Muscle of leg (tissue), 3 donors: ENCODE measurements at regions not wholly inside any gene's neighbourhood (a gene's known extent, or its start where the extent isn't known, plus 50 kb on each side); places are given as distances from the start of the nearest gene placed in this dataset.

Experiments used
- DNase-seq: peaks from one replicate; pipeline ENCODE4 v3.0.0; 2013
- H3K27ac ChIP-seq: one replicate; pipeline ENCODE4 v1.5.1; 2013; ENCODE audit warnings: mild to moderate bottlenecking, low read length, control low read depth
- H3K27me3 ChIP-seq: one replicate; pipeline ENCODE4 v1.6.1; 2013; ENCODE audit warnings: low read length; ENCODE audit not compliant: control insufficient read depth, insufficient read depth
- H3K36me3 ChIP-seq: one replicate; pipeline ENCODE4 v1.6.1; 2013; ENCODE audit warnings: low read length; ENCODE audit not compliant: control insufficient read depth, insufficient read depth
- H3K4me1 ChIP-seq: one replicate; pipeline ENCODE4 v1.6.1; 2013; ENCODE audit warnings: low read length; ENCODE audit not compliant: control insufficient read depth, insufficient read depth
- H3K4me3 ChIP-seq: one replicate; pipeline ENCODE4 v1.5.1; 2013; ENCODE audit warnings: low read length, control low read depth
- H3K9me3 ChIP-seq: replicated peaks from 2 replicates; pipeline ENCODE4 v1.6.1; 2013; ENCODE audit warnings: low read depth, low read length; ENCODE audit not compliant: control insufficient read depth
- WGBS: methylation state at CpG from one replicate; pipeline ENCODE4 v1.1.5; 2013; ENCODE audit warnings: missing lambda C conversion rate; ENCODE audit not compliant: insufficient coverage; 5-methylcytosine and 5-hydroxymethylcytosine counted together

DNA sequence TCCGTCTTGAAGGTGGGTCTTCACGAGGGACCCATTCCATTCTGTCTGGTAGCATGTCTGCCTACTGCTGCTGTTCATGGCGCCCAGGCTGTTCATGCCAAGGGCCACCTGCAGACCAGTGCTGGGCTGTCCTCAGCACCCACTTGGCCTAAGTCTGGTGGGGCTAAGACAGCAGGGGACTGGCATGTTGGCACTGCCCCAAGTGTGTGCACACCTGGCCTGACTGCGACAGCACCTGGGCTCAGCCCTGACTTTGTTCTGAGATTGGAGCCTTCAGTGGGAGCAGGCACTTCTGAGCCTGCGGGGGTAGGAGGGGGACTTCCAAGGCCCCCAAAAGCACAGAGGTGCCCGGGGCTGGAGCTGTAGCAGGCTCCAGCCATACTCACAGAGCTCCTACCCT is 250.8 kb upstream of the EDNRB start:
- Histone ChIP-seq H3K36me3 (no peaks in the 10 kb centered on the region), H3K4me1 (no peaks in the 10 kb centered on the region), H3K27me3 (no peaks in the 10 kb centered on the region), H3K9me3 (peaks cover 8% of the 10 kb centered on the region), H3K4me3 (no peak overlapping the region), H3K27ac (no peak overlapping the region)
- no peak for DNase-seq
- WGBS, result 77% methylated on average over 5 of the region's 6 CpGs

DNA sequence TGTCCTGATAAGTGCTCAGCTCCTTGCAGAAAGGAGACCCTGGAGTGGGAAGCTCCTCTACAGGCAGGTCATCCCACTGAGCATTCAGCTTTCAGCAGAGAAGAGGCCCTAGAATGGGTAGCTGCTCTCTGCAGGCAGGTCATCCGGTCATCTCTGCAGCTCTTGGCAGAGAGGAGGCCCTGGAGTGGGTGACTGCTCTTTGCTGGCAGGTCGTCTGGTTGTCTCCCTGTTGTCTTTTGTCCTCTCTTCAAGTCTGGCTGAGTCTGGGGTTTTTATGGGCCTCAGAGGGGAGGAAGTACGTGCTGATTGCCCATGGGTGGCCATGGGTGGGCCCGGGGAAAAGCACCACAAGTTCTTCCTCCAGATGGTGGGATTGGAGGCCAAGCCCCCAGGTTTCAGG is 250.3 kb upstream of the EDNRB start:
- WGBS, result 77% methylated on average over 4 of the region's 4 CpGs
- no peaks in the 10 kb centered on the region for H3K36me3 ChIP-seq
- no peaks in the 10 kb centered on the region for H3K27me3 ChIP-seq

DNA sequence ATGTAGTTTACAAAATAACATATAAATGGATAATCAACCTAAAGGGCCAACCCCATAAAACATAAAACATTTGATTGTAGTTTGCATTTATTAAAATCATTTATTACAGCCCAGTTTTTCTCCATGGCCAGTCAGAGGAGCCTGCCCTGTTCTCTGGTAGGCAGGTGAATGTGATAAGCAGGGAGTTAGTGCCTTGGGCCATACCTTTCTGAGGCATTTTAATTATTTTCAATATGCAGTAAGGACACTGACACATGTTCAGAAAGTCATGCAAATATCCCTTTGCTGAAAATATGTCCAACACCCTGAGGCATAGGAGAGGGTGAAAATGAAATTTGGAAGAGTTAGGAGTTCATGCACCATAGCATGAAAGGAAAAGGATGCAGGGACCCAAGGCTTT is 242.6 kb upstream of the EDNRB start:
- H3K4me3 ChIP-seq, result no peak overlapping the region
- no peak overlapping the region for H3K27ac ChIP-seq
- no peaks in the 10 kb centered on the region for H3K27me3 ChIP-seq
- H3K36me3 ChIP-seq, result no peaks in the 10 kb centered on the region
- H3K4me1 ChIP-seq, result no peaks in the 10 kb centered on the region
- H3K9me3 ChIP-seq, result no peaks in the 10 kb centered on the region
- no peak for DNase-seq

More for the DNA sequence above, 250.3 kb upstream of the EDNRB start:
- Histone ChIP-seq H3K4me1 (no peaks in the 10 kb centered on the region), H3K4me3 (no peak overlapping the region), H3K9me3 (peaks cover 8% of the 10 kb centered on the region), H3K27ac (no peak overlapping the region)
- no peak for DNase-seq

DNA sequence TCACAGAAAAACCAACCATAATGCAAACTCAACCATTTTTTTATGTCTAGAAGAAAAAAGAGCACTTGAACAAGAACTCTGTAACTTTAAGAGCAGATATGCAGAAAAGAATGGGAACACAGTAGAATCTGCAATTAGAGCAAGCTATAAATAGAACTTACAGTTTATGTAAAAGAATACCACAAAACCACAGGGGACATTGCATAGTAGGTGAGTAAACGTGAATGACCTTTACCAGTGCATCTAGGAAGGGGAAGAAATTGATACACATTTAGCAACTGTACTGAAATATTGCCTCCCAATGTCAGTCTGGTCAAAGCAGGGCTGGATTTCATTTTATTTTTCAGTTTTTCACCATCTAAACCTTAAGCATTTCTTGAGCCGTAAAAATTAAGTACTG is 242.2 kb upstream of the EDNRB start:
- no CpG with 5 or more reads among the region's 2 CpGs for WGBS
- DNase-seq, result no peak
- H3K27me3 ChIP-seq, result no peaks in the 10 kb centered on the region

DNA sequence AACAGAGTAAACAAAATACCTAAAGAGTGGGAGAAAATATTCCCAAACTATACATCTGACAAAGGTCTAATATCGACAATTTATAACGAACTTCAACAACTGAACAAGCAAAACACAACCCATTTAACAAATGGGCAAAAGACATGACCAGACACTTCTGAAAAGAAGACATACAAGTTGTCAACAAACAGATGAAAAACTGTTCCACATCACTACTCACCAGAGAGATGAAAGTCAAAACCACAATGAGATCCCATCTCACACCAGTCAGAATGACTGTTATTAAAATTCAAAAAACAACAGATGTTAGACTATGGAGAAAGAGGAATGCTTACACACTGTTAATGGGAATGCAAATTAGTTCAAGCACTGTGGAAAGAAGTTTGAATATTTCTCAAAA is 233.8 kb upstream of the EDNRB start:
- DNase-seq, result no peak
- no CpG with 5 or more reads among the region's 2 CpGs for WGBS
- Histone ChIP-seq H3K36me3 (no peaks in the 10 kb centered on the region), H3K4me1 (no peaks in the 10 kb centered on the region), H3K27ac (no peak overlapping the region), H3K27me3 (no peaks in the 10 kb centered on the region), H3K4me3 (no peak overlapping the region), H3K9me3 (no peaks in the 10 kb centered on the region)

More for the DNA sequence above, 242.2 kb upstream of the EDNRB start:
- Histone ChIP-seq H3K27ac (no peak overlapping the region), H3K4me3 (no peak overlapping the region), H3K36me3 (no peaks in the 10 kb centered on the region), H3K4me1 (no peaks in the 10 kb centered on the region), H3K9me3 (no peaks in the 10 kb centered on the region)

DNA sequence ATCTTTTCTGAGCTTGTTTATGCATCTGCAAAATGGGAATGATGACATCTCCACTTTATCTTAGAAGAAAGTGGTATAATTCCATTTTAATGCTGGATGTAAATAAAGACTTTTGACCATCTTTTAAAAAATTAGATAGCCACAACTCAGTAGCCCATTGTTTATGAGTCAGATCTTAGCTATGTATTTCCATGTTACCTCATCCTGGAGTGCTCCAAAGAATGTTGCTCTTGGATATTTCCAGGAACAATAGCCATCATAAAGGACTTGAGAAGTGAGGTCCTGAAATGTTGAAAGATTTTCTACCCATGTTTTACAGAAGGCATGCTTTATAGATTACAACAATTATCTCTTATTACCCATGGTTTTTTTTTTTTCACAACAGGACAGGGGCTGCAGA is 229.3 kb upstream of the EDNRB start:
- no peaks in the 10 kb centered on the region for H3K9me3 ChIP-seq
- H3K4me1 ChIP-seq, result no peaks in the 10 kb centered on the region
- no peak overlapping the region for H3K27ac ChIP-seq
- H3K36me3 ChIP-seq, result no peaks in the 10 kb centered on the region
- no peaks in the 10 kb centered on the region for H3K27me3 ChIP-seq
- DNase-seq, result no peak
- no peak overlapping the region for H3K4me3 ChIP-seq

DNA sequence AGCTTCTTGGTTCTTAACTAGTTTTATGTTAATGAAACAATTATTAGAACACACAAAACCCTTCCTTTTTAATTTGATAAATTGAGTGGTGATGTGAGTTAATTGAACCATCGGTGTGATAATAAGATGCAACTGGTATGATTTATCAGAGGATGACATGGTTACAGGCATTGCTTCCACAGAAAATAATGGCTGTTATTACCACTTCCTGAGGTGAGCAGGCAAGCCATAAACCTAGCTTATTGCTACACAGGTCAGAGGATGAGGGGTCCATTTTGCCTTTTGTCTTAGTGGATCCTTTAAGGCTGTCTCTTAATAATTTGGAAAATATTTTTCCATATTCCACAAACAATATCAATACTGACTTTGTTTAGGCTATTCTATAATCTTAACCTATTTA is 226.6 kb upstream of the EDNRB start:
- Histone ChIP-seq H3K27me3 (no peaks in the 10 kb centered on the region), H3K4me1 (no peaks in the 10 kb centered on the region), H3K4me3 (no peak overlapping the region), H3K9me3 (no peaks in the 10 kb centered on the region), H3K27ac (no peak overlapping the region), H3K36me3 (no peaks in the 10 kb centered on the region)
- WGBS, result no CpG with 5 or more reads among the region's 1 CpG
- no peak for DNase-seq

DNA sequence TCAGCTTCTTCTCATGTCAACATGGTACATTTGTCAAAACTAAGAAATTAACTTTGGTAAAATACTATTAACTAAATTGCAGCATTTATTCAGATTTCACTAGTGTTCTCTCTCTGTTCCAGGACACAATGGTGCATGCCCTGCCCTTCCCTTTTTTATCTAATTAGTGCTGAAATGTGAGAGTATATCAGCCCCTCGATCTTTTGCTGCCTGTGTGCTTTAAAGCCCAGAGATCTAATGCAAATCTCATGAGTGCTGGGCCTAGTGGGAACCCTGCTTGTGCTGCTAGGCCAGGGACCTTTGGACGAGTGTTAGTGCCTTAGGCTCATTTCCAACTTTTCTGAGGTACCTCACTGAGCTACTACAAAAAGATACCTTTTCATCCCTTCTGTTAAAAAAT is 221.1 kb upstream of the EDNRB start:
- no peak overlapping the region for H3K27ac ChIP-seq
- no peak for DNase-seq
- H3K4me3 ChIP-seq, result no peak overlapping the region
- WGBS, result no CpG with 5 or more reads among the region's 2 CpGs
- H3K9me3 ChIP-seq, result no peaks in the 10 kb centered on the region
- H3K36me3 ChIP-seq, result no peaks in the 10 kb centered on the region
- H3K4me1 ChIP-seq, result no peaks in the 10 kb centered on the region
- no peaks in the 10 kb centered on the region for H3K27me3 ChIP-seq

DNA sequence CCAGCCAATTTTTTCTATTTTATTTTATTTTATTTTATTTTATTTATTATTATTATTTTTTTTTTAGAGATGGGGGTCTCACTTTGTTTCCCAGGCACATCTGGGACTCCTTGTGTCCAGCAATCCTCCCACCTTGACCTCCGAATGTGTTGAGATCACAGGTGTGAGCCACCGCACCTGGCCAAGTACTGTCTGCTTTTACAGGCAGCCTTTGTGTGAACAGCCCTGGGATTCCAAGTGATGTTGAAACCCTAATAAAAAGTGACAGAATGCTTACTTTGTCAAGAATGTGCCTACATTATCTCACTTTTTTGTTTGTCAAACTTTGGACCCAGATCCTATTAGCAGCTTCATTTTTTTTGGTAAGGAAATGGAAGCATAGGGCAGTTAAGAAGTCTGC is 220.1 kb upstream of the EDNRB start:
- Histone ChIP-seq H3K4me3 (no peak overlapping the region), H3K27me3 (no peaks in the 10 kb centered on the region), H3K36me3 (no peaks in the 10 kb centered on the region), H3K27ac (no peak overlapping the region), H3K4me1 (no peaks in the 10 kb centered on the region), H3K9me3 (no peaks in the 10 kb centered on the region)
- WGBS, result 71% methylated on average over 2 of the region's 2 CpGs
- no peak for DNase-seq

DNA sequence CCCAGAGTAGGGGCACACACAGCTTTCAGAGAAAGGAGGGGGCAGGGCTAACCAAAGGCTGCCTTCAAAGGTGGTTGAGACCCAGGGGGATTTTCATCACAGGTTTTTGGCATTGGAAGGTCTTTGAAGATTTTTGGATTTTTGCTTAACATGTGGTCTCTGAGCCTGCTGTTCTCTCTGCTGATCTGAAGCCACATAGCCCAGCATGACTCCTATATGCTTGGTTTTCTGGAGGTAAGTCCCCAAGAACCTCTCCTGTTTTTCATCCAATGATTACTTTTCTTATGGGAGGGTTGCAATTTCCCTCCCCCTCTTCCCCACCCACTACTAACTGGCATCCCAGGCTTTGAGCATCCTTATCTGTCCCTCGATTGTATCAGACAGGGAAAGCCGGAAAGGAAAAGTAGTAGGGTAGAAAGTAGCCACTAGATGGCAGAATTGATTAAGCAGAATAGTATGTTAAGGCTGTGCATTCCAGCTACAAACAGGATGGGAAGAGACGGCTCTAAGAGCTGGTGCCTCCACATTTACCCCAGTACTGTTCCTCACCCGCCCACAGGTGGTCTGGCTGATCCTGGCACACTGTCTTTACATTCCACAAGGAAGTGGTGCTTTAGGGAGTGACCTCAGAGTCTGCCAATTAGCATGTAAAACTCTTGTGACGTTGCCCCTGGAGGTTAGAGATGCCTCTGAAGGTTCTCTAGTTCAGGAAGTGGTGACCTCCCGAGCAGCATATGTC is 218.9 kb upstream of the EDNRB start:
- no peaks in the 10 kb centered on the region for H3K27me3 ChIP-seq
- H3K4me3 ChIP-seq, result no peak overlapping the region
- peak; percentile 75 for DNase-seq
- no peaks in the 10 kb centered on the region for H3K4me1 ChIP-seq
- no CpG with 5 or more reads among the region's 6 CpGs for WGBS
- no peaks in the 10 kb centered on the region for H3K36me3 ChIP-seq
- H3K9me3 ChIP-seq, result no peaks in the 10 kb centered on the region
- H3K27ac ChIP-seq, result no peak overlapping the region

DNA sequence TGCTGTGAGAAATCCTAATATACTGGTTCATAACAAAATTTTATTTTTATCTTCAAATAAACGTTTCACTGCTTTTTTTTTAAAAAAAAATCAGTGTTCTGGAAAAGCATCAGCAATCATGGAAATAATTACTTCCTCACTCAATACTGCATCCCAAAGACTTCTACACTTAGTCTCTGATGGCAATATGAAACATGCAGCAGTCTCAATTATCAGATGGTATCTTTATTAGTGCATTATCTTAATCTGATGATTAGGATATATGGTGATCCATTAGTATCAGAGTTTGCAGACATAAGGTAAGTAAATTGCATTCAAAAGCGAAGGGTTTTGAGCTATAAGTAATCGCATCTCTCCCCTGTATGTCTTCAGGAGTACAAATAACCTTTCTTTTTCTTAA is 218.3 kb upstream of the EDNRB start:
- DNase-seq, result no peak
- Histone ChIP-seq H3K27ac (no peak overlapping the region), H3K27me3 (no peaks in the 10 kb centered on the region), H3K36me3 (no peaks in the 10 kb centered on the region), H3K4me3 (no peak overlapping the region), H3K9me3 (no peaks in the 10 kb centered on the region), H3K4me1 (no peaks in the 10 kb centered on the region)
- WGBS, result no CpG with 5 or more reads among the region's 3 CpGs
